GM12875 (cell line): ENCODE measurements at regions not wholly inside any gene's neighbourhood (a gene's known extent, or its start where the extent isn't known, plus 50 kb on each side); places are given as distances from the start of the nearest gene placed in this dataset.

Source experiments
- H3K4me3 ChIP-seq: one replicate; pipeline ENCODE4 v1.5.1; 2011; ENCODE audit warnings: low read depth, low read length, control low read depth
- TF ChIP-seq, protein P1 (sequence below): IDR thresholded peaks from 2 replicates; pipeline ENCODE4 v1.5.1; 2011; ENCODE audit warnings: low read depth, mild to moderate bottlenecking, control low read depth, inconsistent platforms, low read length, moderate library complexity, borderline replicate concordance; ENCODE audit not compliant: insufficient read depth

DNA sequence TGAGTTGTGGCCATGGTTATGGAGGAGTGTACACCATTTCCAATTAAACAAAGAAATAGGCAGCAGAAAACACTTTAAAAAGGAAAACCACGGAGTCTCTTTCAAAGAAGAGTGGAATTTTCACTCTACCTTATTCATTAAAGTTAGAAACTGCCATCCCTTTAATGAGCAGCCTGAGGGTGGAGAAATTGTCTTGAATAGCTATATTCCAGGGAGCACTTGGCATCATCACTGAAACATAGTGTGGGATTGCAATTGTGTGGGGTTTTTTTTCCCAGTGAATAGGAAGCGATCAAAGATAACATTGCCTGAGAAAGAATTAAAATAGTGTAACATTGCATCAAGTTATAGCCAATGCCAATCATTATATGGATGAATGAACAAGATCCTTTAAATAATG lies 191.6 kb downstream of the TEX36 start:
- H3K4me3 ChIP-seq, result no peak overlapping the region
- TF ChIP-seq, protein P1, sequence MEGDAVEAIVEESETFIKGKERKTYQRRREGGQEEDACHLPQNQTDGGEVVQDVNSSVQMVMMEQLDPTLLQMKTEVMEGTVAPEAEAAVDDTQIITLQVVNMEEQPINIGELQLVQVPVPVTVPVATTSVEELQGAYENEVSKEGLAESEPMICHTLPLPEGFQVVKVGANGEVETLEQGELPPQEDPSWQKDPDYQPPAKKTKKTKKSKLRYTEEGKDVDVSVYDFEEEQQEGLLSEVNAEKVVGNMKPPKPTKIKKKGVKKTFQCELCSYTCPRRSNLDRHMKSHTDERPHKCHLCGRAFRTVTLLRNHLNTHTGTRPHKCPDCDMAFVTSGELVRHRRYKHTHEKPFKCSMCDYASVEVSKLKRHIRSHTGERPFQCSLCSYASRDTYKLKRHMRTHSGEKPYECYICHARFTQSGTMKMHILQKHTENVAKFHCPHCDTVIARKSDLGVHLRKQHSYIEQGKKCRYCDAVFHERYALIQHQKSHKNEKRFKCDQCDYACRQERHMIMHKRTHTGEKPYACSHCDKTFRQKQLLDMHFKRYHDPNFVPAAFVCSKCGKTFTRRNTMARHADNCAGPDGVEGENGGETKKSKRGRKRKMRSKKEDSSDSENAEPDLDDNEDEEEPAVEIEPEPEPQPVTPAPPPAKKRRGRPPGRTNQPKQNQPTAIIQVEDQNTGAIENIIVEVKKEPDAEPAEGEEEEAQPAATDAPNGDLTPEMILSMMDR, result no peak

DNA sequence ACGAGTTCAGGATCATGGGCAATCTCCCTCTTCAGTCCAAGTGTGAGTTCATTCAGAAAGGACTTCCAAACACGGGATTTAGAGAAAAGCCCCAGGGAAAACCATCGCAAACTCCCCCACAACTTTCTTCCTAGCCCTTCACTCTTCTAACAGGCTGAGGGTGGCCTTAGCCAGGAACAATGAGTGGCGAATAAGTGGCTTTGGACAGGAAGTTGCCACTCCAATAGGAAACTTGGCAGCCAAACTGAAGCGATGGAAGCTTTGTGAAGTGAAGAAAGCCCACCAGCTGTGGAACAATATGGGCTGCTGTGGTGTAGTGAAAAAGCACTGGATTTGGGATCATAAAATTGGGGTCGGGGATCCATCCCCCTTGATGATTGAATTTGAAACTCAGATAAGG lies 193.2 kb downstream of the TEX36 start:
- TF ChIP-seq, protein P1, result no peak
- no peak overlapping the region for H3K4me3 ChIP-seq

- no peak overlapping the region for H3K4me3 ChIP-seq
- TF ChIP-seq, protein P1, result no peak
Measured at GRCh38 chr10:125485665-125486064, 197.3 kb downstream of the TEX36 start.

DNA sequence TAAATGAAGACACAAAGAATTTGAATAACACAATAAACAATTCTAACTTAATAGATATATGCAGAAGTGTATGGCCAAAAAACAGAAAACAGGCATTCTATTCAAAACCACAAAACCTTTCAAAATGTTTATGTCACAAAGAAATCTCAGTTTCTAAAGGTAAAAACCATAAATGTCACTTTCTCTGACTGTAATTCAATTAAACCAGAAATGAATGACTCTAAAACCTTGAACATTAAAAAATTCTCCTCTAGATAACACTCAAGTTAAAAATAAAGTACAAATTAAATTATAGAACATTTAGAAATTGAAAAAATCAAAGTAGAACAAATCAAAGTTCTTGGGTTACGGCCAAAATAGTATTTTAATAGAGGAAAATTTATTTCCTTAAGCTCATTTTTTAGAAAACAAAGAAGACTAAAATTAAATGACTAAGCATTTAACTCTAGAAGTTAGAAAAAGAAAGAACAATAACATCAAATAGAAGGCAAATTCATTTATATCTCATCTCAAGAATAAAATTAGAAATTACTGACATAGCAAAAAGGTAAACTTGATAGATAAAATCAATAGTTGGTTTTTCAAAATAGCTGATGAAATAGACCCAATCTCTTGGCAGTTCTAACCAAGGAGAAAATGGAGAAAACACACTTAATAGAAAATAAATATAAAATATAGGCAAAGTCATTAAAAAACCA lies 198.8 kb downstream of the TEX36 start:
- TF ChIP-seq, protein P1, result no peak
- H3K4me3 ChIP-seq, result no peak overlapping the region

DNA sequence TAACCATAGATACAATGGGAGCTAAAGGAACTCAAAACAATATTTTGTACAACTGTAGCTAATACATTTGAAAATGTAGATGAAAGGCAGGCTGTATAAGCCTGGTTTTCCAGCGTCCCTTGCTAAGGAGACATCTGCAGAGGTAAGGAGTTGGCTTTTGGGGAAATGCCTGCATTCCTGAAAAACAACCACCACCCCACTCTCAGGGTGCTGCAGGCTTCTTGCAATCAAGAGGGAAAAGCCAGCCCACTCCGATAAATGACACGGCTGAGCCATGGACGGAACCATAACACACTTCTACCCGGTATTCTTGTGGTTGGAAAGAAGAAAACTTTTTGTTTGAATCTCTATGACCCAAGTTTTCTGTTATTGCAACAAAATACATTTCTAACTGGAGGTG lies 200.3 kb downstream of the TEX36 start:
- H3K4me3 ChIP-seq, result no peak overlapping the region
- TF ChIP-seq, protein P1, result no peak

- TF ChIP-seq, protein P1, result no peak
- no peak overlapping the region for H3K4me3 ChIP-seq
Measured at GRCh38 chr10:125482108-125482507, 200.9 kb downstream of the TEX36 start.

GRCh38 chr10:125479059-125479458 lies 203.9 kb downstream of the TEX36 start:
- H3K4me3 ChIP-seq, result no peak overlapping the region
- TF ChIP-seq, protein P1, result no peak
